Keratinocyte (primary cell): ENCODE measurements at regions not wholly inside any gene's neighbourhood (a gene's known extent, or its start where the extent isn't known, plus 50 kb on each side); places are given as distances from the start of the nearest gene placed in this dataset.

Experiments used
- DNase-seq: peaks from one replicate; pipeline ENCODE4 v3.0.0-alpha.2; 2011; ENCODE audit warnings: low read depth, missing footprints, low spot score
- FAIRE-seq: peaks from 2 replicates; lab custom pipeline; 2011; peaks lifted over from hg19 to GRCh38; lab: Jason Lieb, UNC
- H2AFZ ChIP-seq: 2 replicates; pipeline ENCODE4 v1.6.0; 2012; ENCODE audit warnings: low read length, control low read depth, inconsistent platforms; ENCODE audit not compliant: control insufficient read depth
- H3K27ac ChIP-seq: 2 replicates; pipeline ENCODE4 v1.5.1; 2011; ENCODE audit warnings: low read length; ENCODE audit not compliant: control insufficient read depth, insufficient read depth
- H3K27me3 ChIP-seq: 3 replicates; pipeline ENCODE4 v1.6.0; 2011; ENCODE audit warnings: low read length; ENCODE audit not compliant: control insufficient read depth, insufficient read depth; ENCODE audit errors: extremely low read depth
- H3K36me3 ChIP-seq, 2 experiments: 2 replicates in 1 of 2; 3 replicates in 1 of 2; pipeline ENCODE4 v1.5.1; 2011; ENCODE audit warnings: low read length in 2 of 2, mild to moderate bottlenecking in 1 of 2; ENCODE audit not compliant: control insufficient read depth in 2 of 2, insufficient read depth in 2 of 2; ENCODE audit errors: extremely low read depth in 1 of 2
- H3K4me1 ChIP-seq: 3 replicates; pipeline ENCODE4 v1.5.1; 2011; ENCODE audit warnings: low read length; ENCODE audit not compliant: control insufficient read depth, insufficient read depth; ENCODE audit errors: extremely low read depth
- H3K4me2 ChIP-seq: 3 replicates; pipeline ENCODE4 v1.6.0; 2011; ENCODE audit warnings: low read depth, low read length; ENCODE audit not compliant: control insufficient read depth, insufficient read depth; ENCODE audit errors: extremely low read depth
- H3K4me3 ChIP-seq, 3 experiments: fragments of 200-600 bp in 1 of 3; sonication (generic) in 1 of 3; 2 replicates in 2 of 3; 3 replicates in 1 of 3; pipeline ENCODE4 v1.5.1; 2011 to 2016; ENCODE audit warnings: low read length in 3 of 3, mild to moderate bottlenecking in 3 of 3, control low read depth in 2 of 3, inconsistent platforms in 1 of 3, low read depth in 1 of 3, mixed read lengths in 1 of 3, mixed run types in 1 of 3, moderate library complexity in 1 of 3; ENCODE audit not compliant: control insufficient read depth in 2 of 3, insufficient read depth in 2 of 3; ENCODE audit errors: extremely low read depth in 1 of 3
- H3K79me2 ChIP-seq: 2 replicates; pipeline ENCODE4 v1.6.0; 2012; ENCODE audit warnings: low read length; ENCODE audit not compliant: control insufficient read depth, insufficient read depth
- H3K9ac ChIP-seq: 3 replicates; pipeline ENCODE4 v1.6.0; 2011; ENCODE audit warnings: low read length; ENCODE audit not compliant: control insufficient read depth, insufficient read depth; ENCODE audit errors: extremely low read depth
- H3K9me1 ChIP-seq: 3 replicates; pipeline ENCODE4 v1.6.0; 2011; ENCODE audit warnings: low read length; ENCODE audit not compliant: control insufficient read depth, insufficient read depth; ENCODE audit errors: extremely low read depth
- H3K9me3 ChIP-seq: 2 replicates; pipeline ENCODE4 v1.5.1; 2012; ENCODE audit warnings: low read depth, low read length; ENCODE audit not compliant: control insufficient read depth
- H4K20me1 ChIP-seq: 3 replicates; pipeline ENCODE4 v1.6.0; 2011; ENCODE audit warnings: low read length; ENCODE audit not compliant: control insufficient read depth, insufficient read depth; ENCODE audit errors: extremely low read depth
- CTCF ChIP-seq, 3 experiments: IDR thresholded peaks in 1 of 3; conservative IDR thresholded peaks in 1 of 3; optimal IDR thresholded peaks in 1 of 3; 2 replicates in 2 of 3; 3 replicates in 1 of 3; pipeline versions ENCODE3 to v1.5.1; 2011; ENCODE audit warnings: low read length in 3 of 3, mild to moderate bottlenecking in 3 of 3, moderate library complexity in 2 of 3, control low read depth in 1 of 3, inconsistent platforms in 1 of 3; ENCODE audit not compliant: insufficient read depth in 2 of 3; ENCODE audit errors: extremely low read depth in 1 of 3
- EZH2 ChIP-seq: IDR thresholded peaks from one replicate; pipeline ENCODE4 v1.6.1; 2012; ENCODE audit warnings: inconsistent platforms, mild to moderate bottlenecking, low read length, moderate library complexity
- dilution Hi-C: fragments of 300-500 bp; cut with MboI; formaldehyde crosslinking; loops from one replicate; pipeline ENCODE4 v1.7.0; 2020; ENCODE audit warnings: low sequenced_read_pairs; ENCODE audit not compliant: extremely low pct_ligation_motif_present

DNA sequence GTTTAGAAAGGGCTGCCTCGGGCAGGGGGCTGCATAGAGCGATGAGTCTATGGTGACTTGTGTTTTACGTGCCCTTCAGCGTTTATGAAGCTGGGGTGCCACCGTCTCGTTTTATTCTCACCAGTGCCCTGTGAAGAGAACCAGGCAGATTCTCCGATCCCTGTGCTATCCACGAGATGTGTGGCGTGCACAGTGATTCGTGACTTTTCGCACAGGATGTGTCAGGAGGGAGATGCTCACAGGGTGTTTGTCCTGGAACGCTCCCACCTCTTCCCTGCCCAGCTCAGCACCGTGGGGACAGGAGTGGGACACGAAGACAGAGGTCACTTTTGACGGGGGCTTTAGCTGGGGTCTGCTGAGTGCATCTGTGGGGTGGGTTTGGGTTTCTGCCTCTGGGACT lies 54.9 kb upstream of the AJAP1 start:
- H3K4me2 ChIP-seq, result no peak overlapping the region
- no peak for DNase-seq
- no peaks in the 10 kb centered on the region for H4K20me1 ChIP-seq
- dilution Hi-C loops, result no loop called here
- H2AFZ ChIP-seq, result no peak overlapping the region
- peaks cover 7% of the 10 kb centered on the region for H3K9me3 ChIP-seq
- no peaks in the 10 kb centered on the region for H3K36me3 ChIP-seq
- H3K27me3 ChIP-seq, result peaks cover 4% of the 10 kb centered on the region
- no peaks in the 10 kb centered on the region for H3K79me2 ChIP-seq
- H3K4me1 ChIP-seq, result peaks cover 8% of the 10 kb centered on the region
- no peak overlapping the region for H3K4me3 ChIP-seq
- FAIRE-seq, result no peak
- no peak for TF ChIP-seq CTCF (optimal IDR thresholded peaks at IDR 0.05 in 1 of 3, IDR thresholded peaks at IDR 0.05 in 1 of 3, conservative IDR thresholded peaks at IDR 0.05 in 1 of 3; ENCODE audit: extremely low read depth in 1 of 3, insufficient read depth in 2 of 3, low read length in 3 of 3)
- no peak for TF ChIP-seq EZH2
- H3K9ac ChIP-seq, result no peak overlapping the region
- H3K27ac ChIP-seq, result no peak overlapping the region
- H3K9me1 ChIP-seq, result no peaks in the 10 kb centered on the region

DNA sequence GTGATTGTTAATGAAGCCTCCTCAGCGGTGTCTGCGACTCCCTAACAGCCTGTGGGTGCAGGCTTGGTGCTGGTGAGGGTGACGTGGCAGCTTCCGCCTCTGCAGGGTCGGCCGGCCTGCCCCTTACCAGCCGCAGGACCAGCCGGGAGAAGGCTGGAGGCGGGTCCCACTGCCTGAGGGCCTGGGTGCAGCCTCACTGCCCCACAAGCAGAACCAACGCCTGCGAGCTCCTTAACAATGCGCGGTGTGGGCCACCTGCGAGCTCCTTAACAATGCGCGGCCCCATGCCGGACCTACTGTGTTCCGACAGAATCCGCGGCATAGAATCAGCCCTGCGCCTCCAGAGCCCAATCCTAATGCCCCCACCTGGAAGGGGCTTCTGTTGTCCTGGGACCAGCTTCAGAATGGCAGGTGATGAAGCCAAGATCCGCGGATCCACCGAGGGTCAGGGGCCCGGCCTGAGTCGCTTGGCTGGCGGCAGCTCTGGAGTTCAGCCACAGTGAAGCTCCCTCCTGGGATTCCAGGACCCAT lies 54.4 kb upstream of the AJAP1 start:
- Histone ChIP-seq H3K27me3 (peaks cover 4% of the 10 kb centered on the region), H3K27ac (no peak overlapping the region), H3K9ac (no peak overlapping the region), H3K36me3 (no peaks in the 10 kb centered on the region), H3K4me3 (no peak overlapping the region), H3K4me1 (peaks cover 8% of the 10 kb centered on the region), H2AFZ (no peak overlapping the region), H4K20me1 (no peaks in the 10 kb centered on the region), H3K4me2 (no peak overlapping the region), H3K79me2 (no peaks in the 10 kb centered on the region), H3K9me1 (no peaks in the 10 kb centered on the region), H3K9me3 (peaks cover 7% of the 10 kb centered on the region)
- no peak for FAIRE-seq
- TF ChIP-seq EZH2 (no peak), CTCF (optimal IDR thresholded peaks at IDR 0.05 in 1 of 3, IDR thresholded peaks at IDR 0.05 in 1 of 3, conservative IDR thresholded peaks at IDR 0.05 in 1 of 3; ENCODE audit: extremely low read depth in 1 of 3, insufficient read depth in 2 of 3, low read length in 3 of 3) (no peak)
- dilution Hi-C loops, result no loop called here
- DNase-seq, result no peak
